ENCODE measurements at regions not wholly inside any gene's neighbourhood (a gene's known extent, or its start where the extent isn't known, plus 50 kb on each side); places are given as distances from the start of the nearest gene placed in this dataset.

GRCh38 chr3:30097022-30097650 lies 509.3 kb upstream of the TGFBR2 start:
- no peak overlapping the region for H3K27ac ChIP-seq
- TF ChIP-seq, protein P1, sequence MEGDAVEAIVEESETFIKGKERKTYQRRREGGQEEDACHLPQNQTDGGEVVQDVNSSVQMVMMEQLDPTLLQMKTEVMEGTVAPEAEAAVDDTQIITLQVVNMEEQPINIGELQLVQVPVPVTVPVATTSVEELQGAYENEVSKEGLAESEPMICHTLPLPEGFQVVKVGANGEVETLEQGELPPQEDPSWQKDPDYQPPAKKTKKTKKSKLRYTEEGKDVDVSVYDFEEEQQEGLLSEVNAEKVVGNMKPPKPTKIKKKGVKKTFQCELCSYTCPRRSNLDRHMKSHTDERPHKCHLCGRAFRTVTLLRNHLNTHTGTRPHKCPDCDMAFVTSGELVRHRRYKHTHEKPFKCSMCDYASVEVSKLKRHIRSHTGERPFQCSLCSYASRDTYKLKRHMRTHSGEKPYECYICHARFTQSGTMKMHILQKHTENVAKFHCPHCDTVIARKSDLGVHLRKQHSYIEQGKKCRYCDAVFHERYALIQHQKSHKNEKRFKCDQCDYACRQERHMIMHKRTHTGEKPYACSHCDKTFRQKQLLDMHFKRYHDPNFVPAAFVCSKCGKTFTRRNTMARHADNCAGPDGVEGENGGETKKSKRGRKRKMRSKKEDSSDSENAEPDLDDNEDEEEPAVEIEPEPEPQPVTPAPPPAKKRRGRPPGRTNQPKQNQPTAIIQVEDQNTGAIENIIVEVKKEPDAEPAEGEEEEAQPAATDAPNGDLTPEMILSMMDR (IDR thresholded peaks at IDR 0.05): no peak
- no peak for TF ChIP-seq ZFX (IDR thresholded peaks at IDR 0.05; ENCODE audit: borderline replicate concordance)

- H3K27ac ChIP-seq: no peak overlapping the region
- TF ChIP-seq, protein P1 (IDR thresholded peaks at IDR 0.05): no peak
Observed at GRCh38 chr3:30098243-30098642, 508.2 kb upstream of the TGFBR2 start.

- H3K27ac ChIP-seq: no peak overlapping the region
- TF ChIP-seq ZFX (IDR thresholded peaks at IDR 0.05; ENCODE audit: borderline replicate concordance): no peak
- TF ChIP-seq, protein P1 (IDR thresholded peaks at IDR 0.05): no peak
Observed at GRCh38 chr3:30098653-30099455, 507.5 kb upstream of the TGFBR2 start.

GRCh38 chr3:30102356-30102755 lies 504.0 kb upstream of the TGFBR2 start:
- no peak overlapping the region for H3K27ac ChIP-seq
- TF ChIP-seq, protein P1 (IDR thresholded peaks at IDR 0.05): no peak
- no peak for TF ChIP-seq ZFX (IDR thresholded peaks at IDR 0.05; ENCODE audit: borderline replicate concordance)

- TF ChIP-seq, protein P1 (IDR thresholded peaks at IDR 0.05): no peak
- TF ChIP-seq ZFX (IDR thresholded peaks at IDR 0.05; ENCODE audit: borderline replicate concordance): no peak
- no peak overlapping the region for H3K27ac ChIP-seq
Observed at GRCh38 chr3:30103186-30103585, 503.2 kb upstream of the TGFBR2 start.

DNA sequence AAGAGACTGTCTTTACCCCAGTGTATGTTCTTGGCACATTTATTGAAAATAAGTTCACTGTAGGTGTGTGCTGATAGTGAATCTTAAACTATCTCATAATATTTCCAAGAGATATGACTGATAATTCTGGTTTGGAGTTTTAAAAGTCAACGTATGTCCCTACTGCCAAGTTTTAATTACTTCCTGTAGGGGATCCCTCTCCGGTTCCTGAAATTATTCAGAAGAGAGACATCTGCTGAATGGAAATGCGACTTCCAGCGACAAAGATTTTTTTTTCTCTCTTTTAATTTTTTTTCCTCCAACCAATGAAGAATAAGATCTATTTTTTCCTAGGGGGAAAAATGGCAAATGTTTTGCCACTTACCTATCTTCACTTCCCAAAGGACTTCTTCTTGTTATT lies 498.9 kb upstream of the TGFBR2 start:
- H3K27ac ChIP-seq: no peak overlapping the region
- TF ChIP-seq, protein P1 (IDR thresholded peaks at IDR 0.05): no peak
- no peak for TF ChIP-seq ZFX (IDR thresholded peaks at IDR 0.05; ENCODE audit: borderline replicate concordance)

- no peak for TF ChIP-seq ZFX (IDR thresholded peaks at IDR 0.05; ENCODE audit: borderline replicate concordance)
- TF ChIP-seq, protein P1 (IDR thresholded peaks at IDR 0.05): no peak
- H3K27ac ChIP-seq: no peak overlapping the region
Observed at GRCh38 chr3:30112411-30112810, 494.0 kb upstream of the TGFBR2 start.

All from 22Rv1 (cell line).